IPS DF 6.9 (cell line): ENCODE measurements at regions not wholly inside any gene's neighbourhood (a gene's known extent, or its start where the extent isn't known, plus 50 kb on each side); places are given as distances from the start of the nearest gene placed in this dataset.

Experiments
- DNase-seq: peaks from one replicate; pipeline ENCODE4 v3.0.0-alpha.2; 2013; ENCODE audit warnings: low read depth, low spot score
- H3K27ac ChIP-seq: one replicate; pipeline ENCODE4 v1.5.1; 2013; ENCODE audit warnings: low read length, control low read depth
- H3K27me3 ChIP-seq: 2 replicates; pipeline ENCODE4 v1.6.1; 2013; ENCODE audit warnings: mild to moderate bottlenecking, low read length; ENCODE audit not compliant: control insufficient read depth, insufficient read depth
- H3K36me3 ChIP-seq: 2 replicates; pipeline ENCODE4 v1.6.1; 2013; ENCODE audit warnings: low read length; ENCODE audit not compliant: control insufficient read depth, insufficient read depth
- H3K4me1 ChIP-seq: 2 replicates; pipeline ENCODE4 v1.6.1; 2013; ENCODE audit warnings: low read length; ENCODE audit not compliant: control insufficient read depth, insufficient read depth
- H3K4me3 ChIP-seq: 2 replicates; pipeline ENCODE4 v1.5.1; 2013; ENCODE audit warnings: mild to moderate bottlenecking, low read length
- H3K9me3 ChIP-seq: 2 replicates; pipeline ENCODE4 v1.6.1; 2013; ENCODE audit warnings: low read length, inconsistent platforms; ENCODE audit not compliant: control insufficient read depth, insufficient read depth
- WGBS: extraction: QIAGEN DNeasy Blood & Tissue Kit; methylation state at CpG from one replicate; pipeline ENCODE4 v1.1.7; 2013; ENCODE audit warnings: mixed read lengths, missing lambda C conversion rate; ENCODE audit not compliant: insufficient read length, insufficient coverage; 5-methylcytosine and 5-hydroxymethylcytosine counted together

DNA sequence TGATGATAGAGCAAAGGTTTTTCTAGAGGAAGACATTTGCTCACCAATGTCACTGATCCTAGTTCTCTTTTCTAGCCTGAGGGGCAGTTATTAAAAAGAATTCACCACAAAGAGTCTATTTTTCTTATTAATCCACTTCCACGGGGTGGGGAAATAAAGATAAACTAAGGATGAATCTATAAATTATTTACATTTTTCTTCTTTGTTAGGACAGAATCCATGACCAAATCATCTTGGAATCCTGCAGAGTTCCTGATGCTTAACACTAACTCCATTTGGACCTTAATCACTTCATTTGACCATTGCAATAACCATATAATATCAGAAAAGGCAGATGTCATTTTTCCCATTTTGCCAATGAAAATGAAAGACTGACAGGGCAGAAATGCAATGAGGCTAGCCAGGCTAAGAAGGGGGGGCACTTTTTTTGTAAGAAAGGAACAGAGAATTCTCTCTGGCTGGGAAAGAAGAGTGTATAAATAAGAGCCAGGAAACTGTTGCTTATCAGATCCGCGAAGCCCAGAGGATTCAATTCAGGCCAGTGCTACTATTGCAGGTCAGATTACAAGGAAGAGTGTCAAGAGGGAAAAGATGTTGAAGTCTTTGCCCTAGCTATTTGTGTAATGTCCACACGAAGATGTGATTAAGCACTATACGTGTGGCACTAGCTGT lies 433.2 kb downstream of the TNS3 start:
- H3K27ac ChIP-seq, result no peak overlapping the region
- no peaks in the 10 kb centered on the region for H3K27me3 ChIP-seq
- no peaks in the 10 kb centered on the region for H3K9me3 ChIP-seq
- no peak for DNase-seq
- WGBS, result no CpG with 5 or more reads among the region's 5 CpGs
- no peak overlapping the region for H3K4me3 ChIP-seq
- H3K4me1 ChIP-seq, result no peaks in the 10 kb centered on the region
- H3K36me3 ChIP-seq, result no peaks in the 10 kb centered on the region

- no peak overlapping the region for H3K4me3 ChIP-seq
- no peak for DNase-seq
- H3K27me3 ChIP-seq, result no peaks in the 10 kb centered on the region
- no peak overlapping the region for H3K27ac ChIP-seq
- H3K9me3 ChIP-seq, result no peaks in the 10 kb centered on the region
- no CpG with 5 or more reads among the region's 3 CpGs for WGBS
- H3K36me3 ChIP-seq, result no peaks in the 10 kb centered on the region
- H3K4me1 ChIP-seq, result no peaks in the 10 kb centered on the region
Measured at GRCh38 chr7:47147213-47147631, 434.7 kb downstream of the TNS3 start.

DNA sequence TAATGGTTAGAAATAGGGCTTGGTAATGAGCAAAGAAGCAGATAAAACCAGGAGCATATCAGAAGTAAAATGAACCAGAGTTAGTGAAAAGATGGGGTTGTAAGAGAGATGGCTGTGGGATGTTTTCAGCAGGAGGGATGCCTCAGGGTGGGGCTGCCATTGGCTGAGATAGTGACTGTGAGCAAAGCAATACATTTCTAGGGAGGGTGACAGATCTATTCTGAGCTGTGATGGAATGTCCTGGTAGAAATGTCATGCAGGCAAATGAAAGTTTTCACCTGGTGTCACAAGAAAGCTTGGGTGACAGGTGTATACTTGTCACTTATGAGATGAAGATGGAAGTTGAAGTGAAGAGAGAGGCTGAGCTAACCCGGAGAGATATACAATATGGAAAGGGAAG lies 435.9 kb downstream of the TNS3 start:
- Histone ChIP-seq H3K36me3 (no peaks in the 10 kb centered on the region), H3K27ac (no peak overlapping the region)
- WGBS, result no CpG with 5 or more reads among the region's 1 CpG

DNA sequence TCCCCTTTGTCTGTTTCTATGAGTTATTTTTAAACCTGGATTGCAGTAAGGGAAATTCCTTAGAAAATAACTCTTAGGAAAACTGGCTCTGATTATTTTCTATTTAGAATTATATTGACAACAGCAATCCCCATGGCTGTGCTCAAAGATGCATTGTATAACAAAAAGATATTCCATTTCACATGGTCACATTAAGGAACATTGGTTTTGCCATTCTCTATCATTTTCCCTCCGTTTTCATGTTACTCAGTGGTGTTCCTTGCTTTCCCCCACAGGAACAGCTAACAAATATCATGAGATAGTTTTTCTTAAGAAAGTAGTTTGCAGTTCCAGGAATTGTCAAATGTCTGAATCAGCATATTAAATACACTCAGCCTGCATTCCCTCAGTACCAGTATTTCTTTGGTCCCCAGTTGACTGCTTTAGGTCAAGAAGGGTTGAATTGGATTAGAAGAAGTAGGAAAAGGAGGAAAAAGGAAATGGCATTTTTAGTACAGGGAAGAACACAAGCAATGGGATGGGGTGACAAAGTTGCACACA lies 436.7 kb downstream of the TNS3 start:
- Histone ChIP-seq H3K27me3 (no peaks in the 10 kb centered on the region), H3K27ac (no peak overlapping the region)

More for the DNA sequence above, 435.9 kb downstream of the TNS3 start:
- DNase-seq, result no peak
- Histone ChIP-seq H3K4me1 (no peaks in the 10 kb centered on the region), H3K9me3 (no peaks in the 10 kb centered on the region), H3K4me3 (no peak overlapping the region), H3K27me3 (no peaks in the 10 kb centered on the region)

DNA sequence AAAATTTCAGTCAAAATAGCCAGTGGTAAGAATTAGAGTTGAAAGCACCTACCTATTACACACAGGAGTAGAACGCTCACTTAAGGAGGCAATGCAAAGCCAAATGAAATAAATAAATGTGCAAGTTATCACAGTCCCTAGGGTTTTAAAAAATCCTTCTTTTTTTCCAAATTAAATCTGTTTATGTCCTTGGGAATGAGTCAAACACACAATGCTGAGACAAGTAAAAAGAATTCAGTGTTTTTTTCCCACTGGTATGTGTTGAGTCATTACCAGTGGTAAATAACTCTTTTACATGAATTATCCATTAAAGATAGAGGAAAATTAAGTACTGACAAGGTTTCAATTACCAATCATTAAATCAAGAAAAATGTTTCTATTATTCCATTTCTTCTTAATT lies 438.6 kb downstream of the TNS3 start:
- Histone ChIP-seq H3K9me3 (no peaks in the 10 kb centered on the region), H3K36me3 (no peaks in the 10 kb centered on the region), H3K4me1 (no peaks in the 10 kb centered on the region), H3K4me3 (no peak overlapping the region), H3K27ac (no peak overlapping the region), H3K27me3 (no peaks in the 10 kb centered on the region)
- no peak for DNase-seq
- WGBS, result no CpG with 5 or more reads among the region's 1 CpG

More for the DNA sequence above, 436.7 kb downstream of the TNS3 start:
- H3K9me3 ChIP-seq, result no peaks in the 10 kb centered on the region
- no peak overlapping the region for H3K4me3 ChIP-seq
- no CpG with 5 or more reads among the region's 1 CpG for WGBS
- H3K36me3 ChIP-seq, result no peaks in the 10 kb centered on the region
- no peak for DNase-seq
- H3K4me1 ChIP-seq, result no peaks in the 10 kb centered on the region

- Histone ChIP-seq H3K4me3 (no peak overlapping the region), H3K36me3 (no peaks in the 10 kb centered on the region)
- WGBS, result no CpG with 5 or more reads among the region's 1 CpG
Measured at GRCh38 chr7:47142867-47143175, 439.1 kb downstream of the TNS3 start.

GRCh38 chr7:47142169-47142866 lies 439.6 kb downstream of the TNS3 start:
- no peaks in the 10 kb centered on the region for H3K4me1 ChIP-seq
- no CpG with 5 or more reads among the region's 10 CpGs for WGBS
- no peak for DNase-seq

More at GRCh38 chr7:47142867-47143175, 439.1 kb downstream of the TNS3 start:
- Histone ChIP-seq H3K27me3 (no peaks in the 10 kb centered on the region), H3K27ac (no peak overlapping the region), H3K9me3 (no peaks in the 10 kb centered on the region), H3K4me1 (no peaks in the 10 kb centered on the region)
- DNase-seq, result no peak

GRCh38 chr7:47132471-47132870 lies 449.4 kb downstream of the TNS3 start:
- no peak for DNase-seq
- no peaks in the 10 kb centered on the region for H3K36me3 ChIP-seq
- no CpG with 5 or more reads among the region's 1 CpG for WGBS
- H3K9me3 ChIP-seq, result no peaks in the 10 kb centered on the region
- H3K27me3 ChIP-seq, result no peaks in the 10 kb centered on the region
- H3K4me3 ChIP-seq, result no peak overlapping the region
- no peak overlapping the region for H3K27ac ChIP-seq
- H3K4me1 ChIP-seq, result 0 out of 2 replicates have a peak, but pooled peaks cover 1% of the 10 kb centered on the region

More at GRCh38 chr7:47142169-47142866, 439.6 kb downstream of the TNS3 start:
- Histone ChIP-seq H3K27ac (no peak overlapping the region), H3K4me3 (no peak overlapping the region), H3K9me3 (no peaks in the 10 kb centered on the region), H3K36me3 (no peaks in the 10 kb centered on the region), H3K27me3 (no peaks in the 10 kb centered on the region)

DNA sequence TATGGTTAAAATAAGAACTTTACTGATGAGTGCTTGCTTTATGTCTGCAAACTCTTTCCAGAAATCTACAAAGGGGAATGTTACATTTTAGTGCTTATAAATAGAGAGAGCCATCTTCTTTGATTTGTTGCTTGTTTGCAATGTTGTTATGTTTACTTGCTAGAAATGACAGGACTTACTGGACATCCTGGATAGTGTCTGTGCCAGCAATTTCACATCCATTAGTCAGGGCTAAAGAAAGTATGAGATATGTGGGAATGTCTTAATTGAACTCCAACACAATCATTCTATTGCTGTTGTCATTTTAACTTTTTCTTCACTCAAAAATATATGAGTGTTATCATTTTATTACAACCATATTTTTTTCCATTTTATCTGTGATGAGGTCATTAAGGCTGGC lies 453.2 kb downstream of the TNS3 start:
- no peaks in the 10 kb centered on the region for H3K9me3 ChIP-seq
- DNase-seq, result no peak
- H3K27me3 ChIP-seq, result no peaks in the 10 kb centered on the region
- 0 out of 2 replicates have a peak, but pooled peaks cover 1% of the 10 kb centered on the region for H3K4me1 ChIP-seq
- H3K36me3 ChIP-seq, result no peaks in the 10 kb centered on the region
- no peak overlapping the region for H3K27ac ChIP-seq
- no peak overlapping the region for H3K4me3 ChIP-seq

DNA sequence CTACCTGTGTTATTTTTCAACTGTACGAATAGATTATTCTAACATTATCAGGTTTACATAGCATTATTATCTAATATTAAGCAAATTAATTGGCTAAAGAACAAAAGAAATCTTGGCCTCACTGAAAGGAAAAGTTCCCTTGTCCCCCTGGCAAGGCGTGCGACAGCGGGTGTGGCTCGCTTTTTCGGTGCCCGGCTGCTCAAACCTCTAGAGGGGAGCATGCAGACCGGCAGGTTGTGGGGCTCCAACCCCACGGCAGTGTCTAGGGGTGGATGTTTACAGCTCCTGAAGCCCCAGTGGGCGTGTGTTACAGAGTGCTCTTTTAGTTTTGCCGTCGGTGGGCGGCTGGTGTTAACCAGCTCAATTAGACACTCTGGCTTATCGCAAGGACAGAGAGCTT lies 456.4 kb downstream of the TNS3 start:
- H3K36me3 ChIP-seq, result no peaks in the 10 kb centered on the region
- WGBS, result no CpG with 5 or more reads among the region's 14 CpGs
- no peak overlapping the region for H3K27ac ChIP-seq
- no peaks in the 10 kb centered on the region for H3K4me1 ChIP-seq
- no peaks in the 10 kb centered on the region for H3K9me3 ChIP-seq
- H3K27me3 ChIP-seq, result no peaks in the 10 kb centered on the region
- H3K4me3 ChIP-seq, result no peak overlapping the region
- no peak for DNase-seq
